HUES64 (cell line): ENCODE measurements at regions not wholly inside any gene's neighbourhood (a gene's known extent, or its start where the extent isn't known, plus 50 kb on each side); places are given as distances from the start of the nearest gene placed in this dataset.

Experiments used
- H3K27ac ChIP-seq: 2 replicates; pipeline ENCODE4 v1.7.0; 2013; ENCODE audit warnings: low read depth, low read length, inconsistent platforms
- H3K27me3 ChIP-seq: 2 replicates; pipeline ENCODE4 v1.6.1; 2013; ENCODE audit warnings: mild to moderate bottlenecking, low read length; ENCODE audit not compliant: insufficient read depth
- H3K36me3 ChIP-seq: 2 replicates; pipeline ENCODE4 v1.6.1; 2013; ENCODE audit warnings: mild to moderate bottlenecking, low read length; ENCODE audit not compliant: insufficient read depth
- H3K4me1 ChIP-seq: 2 replicates; pipeline ENCODE4 v1.6.1; 2013; ENCODE audit warnings: mild to moderate bottlenecking, low read length, moderate library complexity; ENCODE audit not compliant: insufficient read depth
- H3K4me3 ChIP-seq: 2 replicates; pipeline ENCODE4 v1.5.1; 2013; ENCODE audit warnings: mild to moderate bottlenecking, low read length, moderate library complexity
- H3K9ac ChIP-seq: 2 replicates; pipeline ENCODE4 v1.6.1; 2013; ENCODE audit warnings: mild to moderate bottlenecking, low read depth, low read length
- H3K9me3 ChIP-seq: 2 replicates; pipeline ENCODE4 v1.6.1; 2013; ENCODE audit warnings: low read depth, low read length; ENCODE audit not compliant: insufficient read depth
- WGBS: fragments of 150-250, 120-280 bp; methylation state at CpG from one replicate; pipeline ENCODE4 v1.1.7; 2013; ENCODE audit warnings: missing lambda C conversion rate; 5-methylcytosine and 5-hydroxymethylcytosine counted together

GRCh38 chr4:123455360-123455759, 58.8 kb downstream of the SPRY1 start:
- H3K9ac ChIP-seq: no peak overlapping the region
- no peaks in the 10 kb centered on the region for H3K9me3 ChIP-seq
- no peaks in the 10 kb centered on the region; the same call in 1 of the 2 replicates for H3K4me1 ChIP-seq
- WGBS: 66% methylated on average over 2 of the region's 2 CpGs
- H3K36me3 ChIP-seq: no peaks in the 10 kb centered on the region
- H3K4me3 ChIP-seq: no peak overlapping the region
- no peaks in the 10 kb centered on the region for H3K27me3 ChIP-seq
- H3K27ac ChIP-seq: no peak overlapping the region

DNA sequence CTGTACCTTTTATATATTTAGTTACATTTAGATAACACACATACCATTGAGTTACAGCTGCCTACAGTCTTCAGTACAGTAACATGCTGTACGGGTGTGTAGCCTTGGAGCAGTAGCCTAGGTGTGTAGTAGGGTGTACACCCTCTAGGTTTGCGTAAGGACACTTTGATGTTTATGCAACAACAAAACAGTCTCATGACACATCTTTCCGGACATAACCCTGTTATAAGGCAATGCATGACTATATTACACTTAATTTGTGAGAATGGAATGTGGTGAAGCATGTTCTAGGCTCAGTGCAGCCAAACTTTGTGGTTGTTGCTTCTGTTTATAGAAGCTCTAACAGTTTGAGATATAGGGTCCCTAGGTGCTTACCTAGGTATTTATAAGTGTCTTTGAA, 65.4 kb downstream of the SPRY1 start:
- no peak overlapping the region for H3K27ac ChIP-seq
- H3K4me1 ChIP-seq: no peaks in the 10 kb centered on the region; the same call in 1 of the 2 replicates
- no peaks in the 10 kb centered on the region for H3K36me3 ChIP-seq
- WGBS: 100% methylated on average over 3 of the region's 3 CpGs
- H3K9ac ChIP-seq: no peak overlapping the region
- no peak overlapping the region for H3K4me3 ChIP-seq
- no peaks in the 10 kb centered on the region for H3K27me3 ChIP-seq
- no peaks in the 10 kb centered on the region for H3K9me3 ChIP-seq

GRCh38 chr4:123463869-123464268, 67.3 kb downstream of the SPRY1 start:
- WGBS: 65% methylated on average over 3 of the region's 3 CpGs
- Histone ChIP-seq H3K27ac (no peak overlapping the region), H3K9ac (no peak overlapping the region), H3K9me3 (no peaks in the 10 kb centered on the region), H3K4me1 (no peaks in the 10 kb centered on the region; the same call in 1 of the 2 replicates), H3K4me3 (no peak overlapping the region), H3K36me3 (no peaks in the 10 kb centered on the region), H3K27me3 (no peaks in the 10 kb centered on the region)

DNA sequence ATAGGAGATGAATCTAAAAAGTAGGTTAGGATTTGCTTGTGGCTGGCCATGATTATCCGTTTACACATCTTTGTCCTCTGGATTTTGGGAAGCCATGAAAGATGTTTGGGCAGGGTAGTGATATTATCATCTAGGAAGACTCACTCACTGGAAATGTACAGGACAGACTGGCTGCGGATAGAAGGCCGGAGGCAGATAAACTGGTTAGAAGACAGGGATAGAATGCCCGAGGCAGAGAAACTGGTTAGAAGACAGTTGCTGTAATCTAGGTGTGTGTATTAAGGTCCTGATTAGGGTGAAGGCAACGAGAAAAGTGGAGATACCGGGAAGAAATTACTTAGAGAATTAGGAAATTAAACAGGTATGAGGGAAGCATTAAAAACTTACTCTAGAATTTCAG, 68.8 kb downstream of the SPRY1 start:
- Histone ChIP-seq H3K4me3 (no peak overlapping the region), H3K36me3 (no peaks in the 10 kb centered on the region), H3K4me1 (no peaks in the 10 kb centered on the region; the same call in 1 of the 2 replicates), H3K9ac (no peak overlapping the region), H3K27ac (no peak overlapping the region), H3K9me3 (no peaks in the 10 kb centered on the region), H3K27me3 (no peaks in the 10 kb centered on the region)
- 91% methylated on average over 5 of the region's 6 CpGs for whole genome bisulfite sequencing

- Histone ChIP-seq H3K9me3 (no peaks in the 10 kb centered on the region), H3K4me3 (no peak overlapping the region), H3K4me1 (no peaks in the 10 kb centered on the region; the same call in 1 of the 2 replicates), H3K27me3 (no peaks in the 10 kb centered on the region), H3K27ac (no peak overlapping the region), H3K9ac (no peak overlapping the region), H3K36me3 (no peaks in the 10 kb centered on the region)
- WGBS: 59% methylated on average over 3 of the region's 3 CpGs
Measured at GRCh38 chr4:123466080-123466785, 69.6 kb downstream of the SPRY1 start.

GRCh38 chr4:123468479-123469031, 72.0 kb downstream of the SPRY1 start:
- Histone ChIP-seq H3K36me3 (no peaks in the 10 kb centered on the region), H3K4me1 (no peaks in the 10 kb centered on the region; the same call in 1 of the 2 replicates)
- WGBS: no CpG with 5 or more reads among the region's 2 CpGs

DNA sequence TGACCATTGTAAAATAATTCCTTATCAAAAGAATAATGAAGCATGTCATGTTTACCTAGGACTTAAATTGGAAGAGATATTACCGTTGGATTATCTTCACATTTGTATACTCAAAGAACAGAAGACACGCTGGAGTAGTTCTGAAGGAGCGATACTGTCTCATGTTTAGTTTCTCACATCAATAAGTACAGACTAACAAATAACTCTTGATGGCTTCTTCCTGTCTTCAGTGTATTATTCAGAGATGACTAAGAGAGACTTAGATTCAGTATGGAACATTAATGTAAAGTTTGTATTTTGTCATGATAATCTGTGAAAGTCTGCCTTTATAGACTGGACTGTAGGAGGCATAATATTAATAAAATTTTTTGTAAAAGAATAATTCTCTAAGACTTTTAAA, 72.7 kb downstream of the SPRY1 start:
- no peaks in the 10 kb centered on the region for H3K36me3 ChIP-seq
- H3K27me3 ChIP-seq: no peaks in the 10 kb centered on the region
- H3K4me3 ChIP-seq: no peak overlapping the region
- H3K27ac ChIP-seq: no peak overlapping the region
- no peak overlapping the region for H3K9ac ChIP-seq
- H3K9me3 ChIP-seq: no peaks in the 10 kb centered on the region
- WGBS: 97% methylated on average over 3 of the region's 3 CpGs
- H3K4me1 ChIP-seq: no peaks in the 10 kb centered on the region; the same call in 1 of the 2 replicates

More at GRCh38 chr4:123468479-123469031, 72.0 kb downstream of the SPRY1 start:
- H3K27me3 ChIP-seq: no peaks in the 10 kb centered on the region
- no peak overlapping the region for H3K4me3 ChIP-seq
- no peak overlapping the region for H3K9ac ChIP-seq
- H3K27ac ChIP-seq: no peak overlapping the region
- H3K9me3 ChIP-seq: no peaks in the 10 kb centered on the region

DNA sequence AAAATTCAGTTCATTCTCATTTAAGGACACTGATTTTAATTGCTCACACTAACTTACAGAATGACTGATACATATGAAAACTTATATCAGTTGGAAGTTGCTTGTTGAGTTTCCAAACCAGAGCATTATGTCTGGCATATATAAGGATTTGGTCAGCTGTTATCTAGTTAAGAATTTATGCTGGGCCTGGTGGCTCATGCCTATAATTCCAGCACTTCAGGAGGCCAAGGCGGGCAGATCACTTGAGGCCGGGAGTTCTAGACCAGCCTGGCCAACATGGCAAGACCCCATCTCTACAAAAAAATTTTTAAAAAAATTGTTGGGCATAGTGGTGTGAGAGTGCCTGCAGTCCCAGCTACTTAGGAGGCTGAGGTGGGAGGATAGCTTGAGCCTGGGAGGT, 73.1 kb downstream of the SPRY1 start:
- no peaks in the 10 kb centered on the region for H3K9me3 ChIP-seq
- H3K36me3 ChIP-seq: no peaks in the 10 kb centered on the region
- no peak overlapping the region for H3K27ac ChIP-seq
- no peaks in the 10 kb centered on the region; the same call in 1 of the 2 replicates for H3K4me1 ChIP-seq
- H3K4me3 ChIP-seq: no peak overlapping the region
- H3K27me3 ChIP-seq: no peaks in the 10 kb centered on the region
- WGBS: 97% methylated on average over 2 of the region's 2 CpGs
- H3K9ac ChIP-seq: no peak overlapping the region

DNA sequence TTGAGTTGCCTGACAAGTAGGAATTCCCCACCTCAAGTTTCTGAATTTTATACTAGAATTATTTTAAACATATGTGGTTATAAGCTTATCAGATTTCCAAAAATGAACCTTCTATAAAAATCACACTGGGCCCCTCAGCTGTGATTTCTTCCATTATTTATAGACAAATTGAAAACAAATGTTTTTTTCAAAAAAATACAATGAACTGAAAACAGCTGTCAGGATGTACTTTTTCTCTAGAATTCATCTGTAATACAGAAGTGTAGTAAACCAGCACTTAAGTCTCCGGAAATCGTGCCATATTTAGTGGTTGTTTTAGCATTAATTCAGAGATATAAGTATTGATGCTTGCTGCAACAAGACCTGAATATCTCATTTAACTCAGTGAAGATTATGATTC, 74.0 kb downstream of the SPRY1 start:
- 97% methylated on average over 2 of the region's 2 CpGs for WGBS
- no peaks in the 10 kb centered on the region for H3K27me3 ChIP-seq

GRCh38 chr4:123471655-123472369, 75.2 kb downstream of the SPRY1 start:
- H3K4me3 ChIP-seq: no peak overlapping the region
- no peaks in the 10 kb centered on the region for H3K9me3 ChIP-seq
- H3K9ac ChIP-seq: no peak overlapping the region
- 75% methylated on average over 2 of the region's 3 CpGs for WGBS
- no peak overlapping the region for H3K27ac ChIP-seq
- H3K27me3 ChIP-seq: no peaks in the 10 kb centered on the region
- no peaks in the 10 kb centered on the region for H3K4me1 ChIP-seq
- H3K36me3 ChIP-seq: no peaks in the 10 kb centered on the region

More for the DNA sequence above, 74.0 kb downstream of the SPRY1 start:
- Histone ChIP-seq H3K9me3 (no peaks in the 10 kb centered on the region), H3K9ac (no peak overlapping the region), H3K4me1 (no peaks in the 10 kb centered on the region; the same call in 1 of the 2 replicates), H3K4me3 (no peak overlapping the region), H3K36me3 (no peaks in the 10 kb centered on the region), H3K27ac (no peak overlapping the region)

- H3K4me3 ChIP-seq: no peak overlapping the region
- no peak overlapping the region for H3K9ac ChIP-seq
- WGBS: 93% methylated on average over 4 of the region's 4 CpGs
- H3K27ac ChIP-seq: no peak overlapping the region
- no peaks in the 10 kb centered on the region for H3K36me3 ChIP-seq
- peaks cover 14% of the 10 kb centered on the region; the same call in 1 of the 2 replicates for H3K4me1 ChIP-seq
- H3K9me3 ChIP-seq: no peaks in the 10 kb centered on the region
- H3K27me3 ChIP-seq: no peaks in the 10 kb centered on the region
Measured at GRCh38 chr4:123474817-123475216, 78.2 kb downstream of the SPRY1 start.
